SKM-1 (cell line): ENCODE measurements at regions not wholly inside any gene's neighbourhood (a gene's known extent, or its start where the extent isn't known, plus 50 kb on each side); places are given as distances from the start of the nearest gene placed in this dataset.
A peak's percentile ranks its signal among the peaks of the same experiment; 100 is the strongest.
"Not testable (repeated sequence)": the region's sequence is repeated elsewhere in the genome, so short reads cannot be mapped to it uniquely, and the experiment has no call there.

Experiments used
- DNase-seq: peaks from one replicate; lab custom pipeline; 2025; ENCODE audit not compliant: unreplicated experiment; lab: John Stamatoyannopoulos, UW

- DNase-seq: no peak
Observed at GRCh38 chr17:53093391-53093790, 729.3 kb upstream of the KIF2B start.

- DNase-seq: no peak
Observed at GRCh38 chr17:53092072-53092471, 730.7 kb upstream of the KIF2B start.

GRCh38 chr17:53090770-53091169 lies 732.0 kb upstream of the KIF2B start:
- DNase-seq: no peak

- DNase-seq: no peak
Observed at GRCh38 chr17:53088481-53088880, 734.2 kb upstream of the KIF2B start.

- DNase-seq: no peak
Observed at GRCh38 chr17:53061446-53061845, 761.3 kb upstream of the KIF2B start.

GRCh38 chr17:53058031-53058430 lies 764.7 kb upstream of the KIF2B start:
- no peak for DNase-seq

- no peak for DNase-seq
Observed at GRCh38 chr17:53046781-53047180, 775.9 kb upstream of the KIF2B start.

- DNase-seq: no peak
Observed at GRCh38 chr17:53039981-53040380, 782.7 kb upstream of the KIF2B start.

- DNase-seq: no peak
Observed at GRCh38 chr17:53033297-53033696, 789.4 kb upstream of the KIF2B start.

- DNase-seq: peak; percentile 16
Observed at GRCh38 chr17:53032861-53033271, 789.9 kb upstream of the KIF2B start.

- no peak for DNase-seq
Observed at GRCh38 chr17:53017227-53017626, 805.5 kb upstream of the KIF2B start.

GRCh38 chr17:53016085-53016484 lies 806.6 kb upstream of the KIF2B start:
- DNase-seq: no peak

GRCh38 chr17:53012364-53012763 lies 810.4 kb upstream of the KIF2B start:
- no peak for DNase-seq

GRCh38 chr17:53006006-53006405 lies 816.7 kb upstream of the KIF2B start:
- DNase-seq: no peak

- no peak for DNase-seq
Observed at GRCh38 chr17:53004902-53005301, 817.8 kb upstream of the KIF2B start.

GRCh38 chr17:52995881-52996280 lies 826.8 kb upstream of the KIF2B start:
- no peak for DNase-seq

GRCh38 chr17:52995147-52995546 lies 827.6 kb upstream of the KIF2B start:
- no peak for DNase-seq

GRCh38 chr17:52986056-52986662 lies 827.6 kb upstream of the CA10 start:
- no peak for DNase-seq

- no peak for DNase-seq
Observed at GRCh38 chr17:52982331-52982730, 823.8 kb upstream of the CA10 start.

GRCh38 chr17:52979921-52980320 lies 821.4 kb upstream of the CA10 start:
- no peak for DNase-seq

- no peak for DNase-seq
Observed at GRCh38 chr17:52965856-52966255, 807.3 kb upstream of the CA10 start.

GRCh38 chr17:52961751-52962150 lies 803.2 kb upstream of the CA10 start:
- not testable (repeated sequence) for DNase-seq

GRCh38 chr17:52957411-52957810 lies 798.9 kb upstream of the CA10 start:
- no peak for DNase-seq
